AG04450 (cell line): ENCODE measurements at regions not wholly inside any gene's neighbourhood (a gene's known extent, or its start where the extent isn't known, plus 50 kb on each side); places are given as distances from the start of the nearest gene placed in this dataset.

Experiments
- CTCF ChIA-PET: fragments of 300-600, 350-600 bp; formaldehyde crosslinking; extraction: SDS; loops from one replicate; lab custom pipeline; 2022; ENCODE audit warnings: antibody characterized with exemption, inconsistent platforms; lab: Charles Lee
- POLR2A ChIA-PET: fragments of 350-600 bp; formaldehyde crosslinking; extraction: SDS; loops from one replicate; lab custom pipeline; 2021; ENCODE audit warnings: antibody characterized with exemption, inconsistent platforms; lab: Yijun Ruan, JAX
- DNase-seq: peaks from one replicate; pipeline ENCODE4 v3.0.0-alpha.2; 2011; ENCODE audit warnings: low read depth, low spot score
- H3K27ac ChIP-seq: one replicate; pipeline ENCODE4 v1.5.1; 2012; ENCODE audit warnings: low read depth, low read length, control low read depth
- H3K27me3 ChIP-seq: one replicate; pipeline ENCODE4 v1.6.0; 2012; ENCODE audit warnings: low read length; ENCODE audit not compliant: control insufficient read depth, insufficient read depth
- H3K4me3 ChIP-seq: 2 replicates; pipeline ENCODE4 v1.5.1; 2011; ENCODE audit warnings: mild to moderate bottlenecking, low read depth, low read length, control low read depth
- H3K9me3 ChIP-seq: 2 replicates; pipeline ENCODE4 v1.5.1; 2012; ENCODE audit warnings: low read length; ENCODE audit not compliant: control insufficient read depth, insufficient read depth
- CTCF ChIP-seq: IDR thresholded peaks from 2 replicates; pipeline ENCODE4 v1.5.1; 2011; ENCODE audit warnings: low read depth, low read length, control low read depth, inconsistent platforms

GRCh38 chr2:196238836-196239380, 67.5 kb upstream of the STK17B start:
- DNase-seq: no peak

GRCh38 chr2:196239622-196240587, 68.5 kb upstream of the STK17B start:
- Histone ChIP-seq H3K9me3 (no peaks in the 10 kb centered on the region), H3K4me3 (no peak overlapping the region), H3K27me3 (no peaks in the 10 kb centered on the region), H3K27ac (peak overlapping the region; percentile 71)
- ChIA-PET CTCF (no interaction called here), POLR2A (interaction anchor here (1.2 kb wide), 1 partner anchor 70 kb away, joined by 3 read pairs; no protein-coding TSS in a partner anchor)
- DNase-seq: no peak
- TF ChIP-seq CTCF: no peak

More at GRCh38 chr2:196238836-196239380, 67.5 kb upstream of the STK17B start:
- no peak overlapping the region for H3K4me3 ChIP-seq
- no peak for TF ChIP-seq CTCF
- H3K27ac ChIP-seq: no peak overlapping the region
- ChIA-PET CTCF (interaction anchor here (1.1 to 1.5 kb wide), 2 partner anchors 98 to 162 kb away, joined by 3 to 4 read pairs; no protein-coding TSS in a partner anchor), POLR2A (interaction anchor here (1.2 kb wide), 1 partner anchor 69 kb away, joined by 3 read pairs; no protein-coding TSS in a partner anchor)
- H3K9me3 ChIP-seq: no peaks in the 10 kb centered on the region
- no peaks in the 10 kb centered on the region for H3K27me3 ChIP-seq

GRCh38 chr2:196241175-196241574, 69.8 kb upstream of the STK17B start:
- no peaks in the 10 kb centered on the region for H3K9me3 ChIP-seq
- H3K27me3 ChIP-seq: no peaks in the 10 kb centered on the region
- DNase-seq: no peak
- no peak overlapping the region for H3K4me3 ChIP-seq
- no peak overlapping the region for H3K27ac ChIP-seq
- TF ChIP-seq CTCF: no peak
- ChIA-PET POLR2A (interaction anchor here (0.5 kb wide), 1 partner anchor 517 kb away, joined by 4 read pairs; no protein-coding TSS in a partner anchor), CTCF (no interaction called here)

- CTCF ChIA-PET: no interaction called here
These were observed 70.8 kb upstream of the STK17B start for GRCh38 chr2:196242131-196242620.

More at GRCh38 chr2:196242131-196242620, 70.8 kb upstream of the STK17B start:
- no peaks in the 10 kb centered on the region for H3K27me3 ChIP-seq
- TF ChIP-seq CTCF: no peak
- H3K9me3 ChIP-seq: no peaks in the 10 kb centered on the region
- POLR2A ChIA-PET: no interaction called here
- DNase-seq: no peak
- no peak overlapping the region for H3K27ac ChIP-seq
- H3K4me3 ChIP-seq: no peak overlapping the region
